T-helper 17 cell (primary cell): ENCODE measurements at regions not wholly inside any gene's neighbourhood (a gene's known extent, or its start where the extent isn't known, plus 50 kb on each side); places are given as distances from the start of the nearest gene placed in this dataset.

Source experiments
- ATAC-seq: fragments of 150-1000 bp; cut with Tn5 transposase; 2 replicates; pipeline ENCODE4 v1.10.0; 2021; ENCODE audit warnings: mild to moderate bottlenecking, moderate library complexity
- DNase-seq, 3 donors: peaks; one replicate each; pipeline versions ENCODE4 v3.0.0 to v3.0.0-alpha.2; 2020 to 2021
- H3K9me3 ChIP-seq: one replicate; pipeline ENCODE4 v1.7.0; 2013; ENCODE audit warnings: low read length, mild to moderate bottlenecking; ENCODE audit not compliant: control insufficient read depth, poor library complexity, severe bottlenecking
- H3K27ac Mint-ChIP-seq: one replicate; pipeline ENCODE4 v1.8.0; 2022; ENCODE audit warnings: mild to moderate bottlenecking, moderate library complexity, mixed read lengths
- H3K27me3 Mint-ChIP-seq: one replicate; pipeline ENCODE4 v1.8.0; 2022; ENCODE audit warnings: mixed read lengths
- H3K36me3 Mint-ChIP-seq: one replicate; pipeline ENCODE4 v1.8.0; 2022; ENCODE audit warnings: low read depth, mixed read lengths
- H3K4me1 Mint-ChIP-seq: one replicate; pipeline ENCODE4 v1.8.0; 2022; ENCODE audit warnings: mild to moderate bottlenecking, mixed read lengths
- H3K4me3 Mint-ChIP-seq: one replicate; pipeline ENCODE4 v1.8.0; 2022; ENCODE audit warnings: mild to moderate bottlenecking, moderate library complexity, mixed read lengths

- H3K4me3 Mint-ChIP-seq, result no peak overlapping the region
- no peaks in the 10 kb centered on the region for H3K9me3 ChIP-seq
- no peaks in the 10 kb centered on the region for H3K27me3 Mint-ChIP-seq
- no peaks in the 10 kb centered on the region for H3K4me1 Mint-ChIP-seq
- ATAC-seq (no peak), DNase-seq (no peak)
- no peaks in the 10 kb centered on the region for H3K36me3 Mint-ChIP-seq
- no peak overlapping the region for H3K27ac Mint-ChIP-seq
Observed at GRCh38 chr9:108662091-108662875, 193.5 kb downstream of the ACTL7B start.

DNA sequence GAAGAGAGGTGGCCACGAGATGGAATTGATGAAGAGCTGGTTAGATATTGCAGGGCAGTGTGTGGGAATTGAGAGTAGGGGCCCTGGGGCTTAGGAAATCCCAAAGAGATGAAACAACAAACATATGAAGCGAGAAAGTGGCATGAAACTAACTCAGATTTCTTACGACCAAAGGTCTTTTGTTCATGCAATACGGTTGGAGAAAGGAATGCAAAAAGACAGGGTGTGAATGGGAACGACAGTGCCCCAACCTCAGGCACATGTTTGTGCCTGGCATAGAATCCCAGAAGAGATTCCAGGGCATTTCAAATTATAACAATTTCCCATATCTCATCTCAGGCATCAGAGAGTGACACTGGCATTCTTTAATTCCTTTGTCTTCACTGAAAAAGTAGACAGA is 199.2 kb downstream of the ACTL7B start:
- Mint-ChIP-seq H3K27me3 (no peaks in the 10 kb centered on the region), H3K36me3 (no peaks in the 10 kb centered on the region), H3K4me3 (no peak overlapping the region), H3K27ac (no peak overlapping the region), H3K4me1 (no peaks in the 10 kb centered on the region)
- DNase-seq, result no peak
- H3K9me3 ChIP-seq, result peaks cover 2% of the 10 kb centered on the region
- no peak for ATAC-seq

DNA sequence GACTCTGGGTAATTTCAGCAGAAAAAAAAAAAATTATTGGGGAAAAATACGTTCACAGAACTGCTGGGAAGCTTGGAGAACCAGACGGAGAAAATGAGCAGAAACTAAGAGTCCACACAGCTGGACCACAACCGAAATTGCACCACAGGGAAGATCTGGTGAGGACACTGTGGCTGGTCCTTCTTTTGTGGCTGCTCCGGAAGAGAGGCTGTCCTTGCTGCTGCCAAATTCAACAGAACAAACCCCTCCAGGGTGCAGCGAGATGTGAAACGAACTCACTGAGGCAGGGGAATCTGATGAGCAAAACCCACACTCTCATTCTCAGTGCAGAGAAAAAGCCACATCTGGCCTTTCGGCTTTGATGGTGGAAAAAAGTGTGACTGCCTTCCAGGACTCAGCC is 200.0 kb downstream of the ACTL7B start:
- H3K4me3 Mint-ChIP-seq, result no peak overlapping the region
- no peaks in the 10 kb centered on the region for H3K4me1 Mint-ChIP-seq
- no peak overlapping the region for H3K27ac Mint-ChIP-seq
- H3K36me3 Mint-ChIP-seq, result no peaks in the 10 kb centered on the region
- H3K27me3 Mint-ChIP-seq, result no peaks in the 10 kb centered on the region
- DNase-seq, result no peak
- ATAC-seq, result no peak
- peaks cover 2% of the 10 kb centered on the region for H3K9me3 ChIP-seq

DNA sequence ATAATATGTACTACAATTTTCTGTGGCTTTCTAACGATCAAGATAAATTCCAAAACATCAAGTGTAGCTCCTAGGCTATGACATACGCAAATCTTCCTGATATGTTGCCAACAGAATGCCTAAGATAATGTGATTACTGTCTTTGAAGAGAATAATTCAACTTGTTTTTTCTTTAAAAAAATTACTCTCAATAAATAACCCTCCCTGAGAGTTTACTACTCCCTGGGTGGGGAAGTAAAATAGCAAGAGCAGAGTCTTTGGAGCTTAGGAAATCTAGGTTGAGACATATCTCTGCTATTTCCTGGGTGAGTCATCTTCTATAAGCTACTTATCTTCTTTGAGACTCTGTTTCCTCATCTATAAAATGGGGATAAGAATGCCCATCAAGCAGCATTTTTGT is 201.2 kb downstream of the ACTL7B start:
- no peak overlapping the region for H3K4me3 Mint-ChIP-seq
- H3K4me1 Mint-ChIP-seq, result no peaks in the 10 kb centered on the region
- no peak for ATAC-seq
- DNase-seq, result no peak
- peaks cover 2% of the 10 kb centered on the region for H3K9me3 ChIP-seq
- no peak overlapping the region for H3K27ac Mint-ChIP-seq
- H3K36me3 Mint-ChIP-seq, result no peaks in the 10 kb centered on the region
- H3K27me3 Mint-ChIP-seq, result no peaks in the 10 kb centered on the region

DNA sequence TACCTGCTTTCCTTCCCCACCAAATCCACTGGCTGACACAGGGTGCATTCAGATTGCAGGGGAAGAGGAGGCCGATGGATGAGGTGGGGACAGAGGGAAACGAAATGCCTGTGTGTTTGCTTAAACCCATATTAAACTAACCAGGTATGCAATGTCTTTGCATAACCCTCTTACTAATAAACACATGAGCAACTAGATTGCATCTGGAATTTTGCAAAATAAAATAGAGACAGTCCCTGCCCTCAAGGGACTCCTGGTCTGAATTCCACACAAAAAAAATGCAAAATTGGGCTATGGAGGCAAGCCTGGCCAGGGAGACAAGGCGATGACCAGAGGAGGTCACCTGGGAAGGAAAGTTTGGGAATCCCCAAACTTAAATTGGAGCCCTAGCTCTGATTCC is 202.9 kb downstream of the ACTL7B start:
- peaks cover 2% of the 10 kb centered on the region for H3K9me3 ChIP-seq
- H3K27ac Mint-ChIP-seq, result no peak overlapping the region
- no peak overlapping the region for H3K4me3 Mint-ChIP-seq
- no peaks in the 10 kb centered on the region for H3K36me3 Mint-ChIP-seq
- DNase-seq (no peak), ATAC-seq (no peak)
- H3K27me3 Mint-ChIP-seq, result no peaks in the 10 kb centered on the region
- H3K4me1 Mint-ChIP-seq, result no peaks in the 10 kb centered on the region

GRCh38 chr9:108650826-108651225 is 205.0 kb downstream of the ACTL7B start:
- Mint-ChIP-seq H3K4me1 (no peaks in the 10 kb centered on the region), H3K27me3 (no peaks in the 10 kb centered on the region), H3K27ac (no peak overlapping the region), H3K4me3 (no peak overlapping the region), H3K36me3 (no peaks in the 10 kb centered on the region)
- peaks cover 2% of the 10 kb centered on the region for H3K9me3 ChIP-seq
- DNase-seq (no peak), ATAC-seq (no peak)

DNA sequence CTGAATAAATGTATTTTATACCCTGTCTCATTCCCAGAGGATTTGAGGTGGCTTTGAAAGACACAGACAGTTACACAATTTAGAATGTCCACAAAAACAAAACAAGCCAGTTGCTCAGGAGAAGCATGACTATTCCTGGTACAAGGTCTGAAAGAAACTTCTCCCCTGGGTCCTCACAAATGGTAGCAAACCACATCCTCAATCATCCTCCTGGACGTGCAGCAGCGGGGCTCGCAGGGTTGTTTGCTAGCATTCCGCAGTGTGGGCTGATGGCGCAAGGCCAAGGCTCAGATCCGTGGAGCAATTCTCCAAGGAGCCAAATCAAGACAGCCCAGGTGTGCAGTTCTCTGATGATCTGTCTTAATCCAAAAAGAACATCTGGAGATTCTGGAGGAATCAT is 210.3 kb downstream of the ACTL7B start:
- DNase-seq (no peak), ATAC-seq (no peak)
- H3K4me3 Mint-ChIP-seq, result no peak overlapping the region
- no peak overlapping the region for H3K27ac Mint-ChIP-seq
- no peaks in the 10 kb centered on the region for H3K4me1 Mint-ChIP-seq
- H3K36me3 Mint-ChIP-seq, result peaks cover 2% of the 10 kb centered on the region
- no peaks in the 10 kb centered on the region for H3K9me3 ChIP-seq
- H3K27me3 Mint-ChIP-seq, result no peaks in the 10 kb centered on the region

GRCh38 chr9:108643731-108644510 is 211.9 kb downstream of the ACTL7B start:
- H3K9me3 ChIP-seq, result no peaks in the 10 kb centered on the region
- ATAC-seq, result no peak
- Mint-ChIP-seq H3K27me3 (peaks cover 10% of the 10 kb centered on the region), H3K27ac (no peak overlapping the region), H3K4me1 (no peaks in the 10 kb centered on the region), H3K4me3 (no peak overlapping the region), H3K36me3 (peaks cover 2% of the 10 kb centered on the region)
- DNase-seq, result no peak

DNA sequence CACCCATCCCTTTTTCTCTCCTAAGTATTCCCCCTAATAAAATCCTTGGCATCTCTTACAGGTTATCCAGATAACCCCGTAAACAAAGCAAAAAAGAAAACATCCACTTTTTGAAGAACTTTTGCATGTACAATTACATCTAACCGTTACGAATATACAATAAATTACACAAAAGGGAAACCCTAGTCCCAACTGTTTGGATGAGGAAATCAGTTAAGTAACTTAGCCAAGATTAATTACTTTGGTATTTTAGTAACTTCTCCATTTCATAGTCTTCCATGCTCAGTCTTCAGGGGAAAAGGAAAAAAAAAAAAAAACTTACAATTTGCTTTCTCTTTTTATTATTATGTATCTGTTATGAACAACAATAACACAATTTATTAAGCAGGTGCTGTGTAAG is 212.9 kb downstream of the ACTL7B start:
- no peak for DNase-seq
- H3K9me3 ChIP-seq, result no peaks in the 10 kb centered on the region
- Mint-ChIP-seq H3K36me3 (peaks cover 2% of the 10 kb centered on the region), H3K27ac (no peak overlapping the region), H3K4me3 (no peak overlapping the region), H3K4me1 (no peaks in the 10 kb centered on the region), H3K27me3 (peaks cover 11% of the 10 kb centered on the region)
- no peak for ATAC-seq

DNA sequence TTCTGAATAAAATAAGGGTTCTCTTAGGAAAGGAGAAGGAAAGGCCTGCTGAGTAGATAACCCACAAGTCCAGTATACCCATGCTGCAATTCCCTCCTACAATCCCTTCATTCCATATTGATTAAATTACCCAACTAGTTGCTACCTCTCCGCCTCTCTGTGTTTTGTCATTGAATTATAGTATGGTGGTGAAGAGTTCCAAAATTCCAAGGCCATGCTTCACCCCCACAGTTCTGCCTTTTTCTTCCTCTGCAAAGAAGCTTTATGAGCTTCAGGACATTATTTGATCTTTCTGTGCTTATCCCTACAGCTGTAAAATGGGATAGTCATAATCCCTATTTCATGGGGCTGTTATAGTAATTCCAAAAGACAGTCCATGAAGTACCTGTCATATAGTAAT is 215.6 kb downstream of the ACTL7B start:
- H3K36me3 Mint-ChIP-seq, result peaks cover 4% of the 10 kb centered on the region
- H3K4me1 Mint-ChIP-seq, result no peaks in the 10 kb centered on the region
- no peaks in the 10 kb centered on the region for H3K9me3 ChIP-seq
- H3K27ac Mint-ChIP-seq, result no peak overlapping the region
- peaks cover 11% of the 10 kb centered on the region for H3K27me3 Mint-ChIP-seq
- DNase-seq (no peak), ATAC-seq (no peak)
- no peak overlapping the region for H3K4me3 Mint-ChIP-seq

- Mint-ChIP-seq H3K4me1 (no peaks in the 10 kb centered on the region), H3K4me3 (no peak overlapping the region), H3K27me3 (peaks cover 11% of the 10 kb centered on the region), H3K36me3 (peaks cover 4% of the 10 kb centered on the region), H3K27ac (no peak overlapping the region)
- no peaks in the 10 kb centered on the region for H3K9me3 ChIP-seq
- ATAC-seq (no peak), DNase-seq (no peak)
Observed at GRCh38 chr9:108639696-108640095, 216.1 kb downstream of the ACTL7B start.

GRCh38 chr9:108639091-108639490 is 216.7 kb downstream of the ACTL7B start:
- peaks cover 3% of the 10 kb centered on the region for H3K36me3 Mint-ChIP-seq
- H3K27ac Mint-ChIP-seq, result no peak overlapping the region
- peaks cover 11% of the 10 kb centered on the region for H3K27me3 Mint-ChIP-seq
- H3K4me3 Mint-ChIP-seq, result no peak overlapping the region
- DNase-seq (no peak), ATAC-seq (no peak)
- no peaks in the 10 kb centered on the region for H3K9me3 ChIP-seq
- no peaks in the 10 kb centered on the region for H3K4me1 Mint-ChIP-seq

- H3K36me3 Mint-ChIP-seq, result peaks cover 3% of the 10 kb centered on the region
- no peak for ATAC-seq
- H3K4me1 Mint-ChIP-seq, result no peaks in the 10 kb centered on the region
- H3K27ac Mint-ChIP-seq, result no peak overlapping the region
- H3K4me3 Mint-ChIP-seq, result no peak overlapping the region
- no peaks in the 10 kb centered on the region for H3K9me3 ChIP-seq
- H3K27me3 Mint-ChIP-seq, result peaks cover 11% of the 10 kb centered on the region
- DNase-seq, result no peak
Observed at GRCh38 chr9:108637340-108637739, 218.4 kb downstream of the ACTL7B start.

DNA sequence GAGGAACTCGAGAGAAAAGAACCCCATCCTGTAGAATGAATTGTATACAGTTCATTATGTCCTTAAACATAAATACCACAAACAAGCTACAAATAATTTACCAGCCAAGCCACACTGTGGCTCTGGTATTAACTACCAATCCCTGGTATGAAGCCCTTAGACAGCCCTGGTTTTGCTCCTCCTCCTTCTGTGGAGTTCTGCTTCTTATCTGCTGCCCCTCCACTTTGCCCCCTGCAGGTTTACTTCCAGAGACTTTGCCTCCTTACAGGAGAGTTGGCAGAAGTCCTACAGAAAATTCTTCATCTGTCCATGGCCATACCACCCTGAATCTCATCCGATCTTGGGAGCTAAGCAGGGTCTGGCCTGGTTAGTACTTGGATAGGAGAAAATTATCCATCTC is 219.8 kb downstream of the ACTL7B start:
- H3K27ac Mint-ChIP-seq, result no peak overlapping the region
- DNase-seq (no peak), ATAC-seq (no peak)
- no peaks in the 10 kb centered on the region for H3K9me3 ChIP-seq
- H3K36me3 Mint-ChIP-seq, result peaks cover 3% of the 10 kb centered on the region
- no peaks in the 10 kb centered on the region for H3K4me1 Mint-ChIP-seq
- H3K27me3 Mint-ChIP-seq, result peaks cover 11% of the 10 kb centered on the region
- no peak overlapping the region for H3K4me3 Mint-ChIP-seq
